HuH-7.5 (cell line): ENCODE measurements at regions not wholly inside any gene's neighbourhood (a gene's known extent, or its start where the extent isn't known, plus 50 kb on each side); places are given as distances from the start of the nearest gene placed in this dataset.

Experiments
- DNase-seq: peaks from one replicate; pipeline ENCODE4 v3.0.0; 2011; ENCODE audit warnings: low spot score

- DNase-seq = no peak
Measured at GRCh38 chrX:134173541-134174272, 63.3 kb upstream of the CCDC160 start.

- DNase-seq = no peak
Measured at GRCh38 chrX:134174273-134174660, 62.7 kb upstream of the CCDC160 start.

GRCh38 chrX:134174859-134175258 is 62.1 kb upstream of the CCDC160 start:
- no peak for DNase-seq

- no peak for DNase-seq
Measured at GRCh38 chrX:134177527-134177926, 59.5 kb upstream of the CCDC160 start.

- DNase-seq = no peak
Measured at GRCh38 chrX:134180601-134181274, 56.2 kb upstream of the CCDC160 start.

- no peak for DNase-seq
Measured at GRCh38 chrX:134181275-134181660, 55.7 kb upstream of the CCDC160 start.

- no peak for DNase-seq
Measured at GRCh38 chrX:134183665-134184064, 53.3 kb upstream of the CCDC160 start.

GRCh38 chrX:134184936-134185335 is 52.0 kb upstream of the CCDC160 start:
- DNase-seq = no peak

- no peak for DNase-seq
Measured at GRCh38 chrX:134186362-134187121, 50.4 kb upstream of the CCDC160 start.
